ENCODE measurements at regions not wholly inside any gene's neighbourhood (a gene's known extent, or its start where the extent isn't known, plus 50 kb on each side); places are given as distances from the start of the nearest gene placed in this dataset.
"Not testable (repeated sequence)": the region's sequence is repeated elsewhere in the genome, so short reads cannot be mapped to it uniquely, and the experiment has no call there.

DNA sequence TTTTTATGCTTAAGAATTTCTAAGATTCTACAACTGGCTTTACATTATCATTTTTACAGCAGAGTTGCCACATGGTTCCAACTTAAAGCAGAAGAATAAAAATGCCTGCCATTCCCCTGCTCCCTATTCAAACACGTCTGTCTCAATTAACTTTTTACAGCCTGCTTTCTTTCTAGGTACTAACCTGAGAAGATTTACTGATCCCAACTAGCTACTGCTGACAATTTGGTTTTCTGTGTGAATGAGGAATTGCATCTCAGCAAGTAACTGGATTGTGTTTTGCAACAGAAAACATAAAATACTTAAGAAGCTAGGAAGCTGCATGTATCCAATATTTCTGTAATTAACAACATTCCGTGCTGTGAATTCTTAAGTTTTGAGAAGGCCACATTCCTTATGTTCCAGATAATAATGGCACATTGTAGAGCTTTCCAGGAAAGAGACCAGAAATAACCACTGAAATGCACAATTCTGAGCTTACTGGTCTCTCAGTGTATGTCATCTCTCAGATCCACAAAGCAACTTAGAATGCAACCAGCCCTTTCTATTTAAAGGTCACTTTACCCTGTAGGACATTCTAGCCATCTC is 306.8 kb upstream of the NMUR2 start:
- no peak for FAIRE-seq

DNA sequence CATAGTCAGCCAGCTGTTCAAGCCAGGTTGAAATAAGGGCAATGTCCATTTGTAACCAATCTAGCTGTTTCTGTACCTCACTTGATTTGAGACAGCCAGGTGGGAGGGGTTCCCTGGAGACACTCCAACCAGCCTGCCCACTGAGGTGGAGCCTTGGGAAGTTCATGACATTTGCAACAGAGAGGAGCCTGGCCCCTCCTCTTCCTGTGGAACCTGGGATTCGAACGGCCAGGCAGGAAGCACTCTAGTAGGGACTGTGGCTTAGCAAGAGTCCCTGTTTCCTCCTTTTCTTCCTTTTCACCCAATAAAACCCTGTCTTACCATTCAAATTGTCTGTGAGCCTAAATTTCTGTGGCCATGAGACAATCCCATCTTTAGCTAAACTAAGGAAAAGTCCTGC is 312.3 kb upstream of the NMUR2 start:
- no peak for FAIRE-seq

DNA sequence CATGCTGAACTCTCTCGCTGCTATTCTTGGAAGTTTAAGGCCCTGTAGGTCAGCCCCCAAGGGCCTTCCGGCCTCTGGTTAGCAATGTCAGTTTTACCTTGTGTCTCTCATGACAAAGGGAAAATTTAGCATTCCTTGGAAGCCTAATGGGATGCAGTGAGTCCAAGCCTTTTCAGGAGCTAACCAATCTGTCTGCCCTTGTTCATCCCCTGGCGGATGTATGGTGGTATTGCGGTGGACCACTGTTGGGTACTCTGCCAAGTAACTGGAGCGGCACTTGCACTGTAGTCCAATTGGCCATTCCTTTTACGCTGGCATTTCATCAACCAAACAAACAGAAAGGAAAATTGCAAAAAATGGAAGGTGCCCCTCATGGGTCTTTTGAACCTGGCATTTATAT is 318.4 kb upstream of the NMUR2 start:
- no peak for FAIRE-seq

DNA sequence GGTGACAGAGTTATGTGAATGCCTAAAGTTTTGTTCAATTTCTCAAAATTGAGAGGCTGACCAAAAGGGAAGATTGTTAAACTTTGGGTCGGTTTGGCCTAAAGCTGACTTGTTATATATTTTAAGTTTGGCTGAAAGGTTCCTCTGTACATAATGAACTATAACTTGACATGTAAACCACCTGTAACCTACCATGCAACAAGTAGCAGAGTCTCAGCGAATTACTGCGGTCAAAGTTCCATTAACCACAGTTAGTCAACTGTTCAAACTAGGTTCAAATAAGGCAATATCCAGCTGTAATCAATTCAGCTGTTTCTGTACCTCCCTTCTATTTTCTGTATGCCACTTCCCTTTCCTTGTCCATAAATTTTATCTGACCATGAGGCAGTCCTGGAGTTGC is 325.1 kb upstream of the NMUR2 start:
- no peak for FAIRE-seq

DNA sequence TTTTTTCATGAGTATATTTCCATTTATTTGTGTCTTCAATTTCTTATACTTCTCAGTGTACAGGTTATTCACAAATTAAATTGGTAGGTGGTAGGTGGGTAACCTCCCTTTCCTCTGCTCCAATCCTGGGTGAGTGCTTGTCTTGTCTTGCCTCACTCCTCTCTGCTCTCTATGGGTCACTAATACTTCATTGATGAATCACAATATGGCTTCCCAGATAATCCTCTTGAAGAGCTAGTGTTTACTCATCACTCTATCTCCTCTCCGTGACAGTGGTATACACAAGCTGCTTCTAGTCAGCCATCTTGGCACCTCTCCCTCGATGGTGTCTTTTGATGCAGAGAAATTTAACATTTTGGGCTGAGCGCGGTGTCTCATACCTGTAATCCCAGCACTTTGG is 331.8 kb upstream of the NMUR2 start:
- FAIRE-seq = no peak

DNA sequence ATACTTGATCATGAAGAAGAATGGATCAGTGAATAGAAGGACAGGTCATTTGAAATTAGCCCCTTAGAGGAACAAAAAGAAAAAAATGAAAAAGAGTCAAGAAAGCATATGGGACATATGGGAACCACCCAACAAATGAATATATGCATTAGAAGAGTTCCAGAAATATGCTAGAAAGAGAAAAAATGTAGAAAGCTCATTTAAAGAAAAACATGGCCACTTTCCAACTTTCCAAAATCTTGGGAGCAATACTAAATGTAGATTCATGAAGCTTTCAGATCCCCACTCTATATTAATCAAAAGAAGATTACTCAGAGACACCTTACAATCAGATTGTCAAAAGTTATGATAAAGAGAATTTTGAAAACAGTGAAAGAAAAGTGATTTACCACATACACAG is 334.8 kb upstream of the NMUR2 start:
- FAIRE-seq = no peak

DNA sequence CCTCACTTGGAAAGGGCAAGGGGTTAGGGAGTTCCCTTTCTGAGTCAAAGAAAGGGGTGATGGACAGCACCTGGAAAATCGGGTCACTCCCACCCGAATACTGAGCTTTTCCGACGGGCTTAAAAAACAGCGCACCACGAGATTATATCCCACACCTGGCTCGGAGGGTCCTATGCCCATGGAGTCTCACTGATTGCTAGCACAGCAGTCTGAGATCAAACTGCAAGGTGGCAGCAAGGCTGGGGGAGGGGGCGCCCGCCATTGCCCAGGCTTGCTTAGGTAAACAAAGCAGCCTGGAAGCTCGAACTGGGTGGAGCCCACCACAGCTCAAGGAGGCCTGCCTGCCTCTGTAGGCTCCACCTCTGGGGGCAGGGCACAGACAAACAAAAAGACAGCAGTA is 336.0 kb upstream of the NMUR2 start:
- not testable (repeated sequence) for FAIRE-seq

DNA sequence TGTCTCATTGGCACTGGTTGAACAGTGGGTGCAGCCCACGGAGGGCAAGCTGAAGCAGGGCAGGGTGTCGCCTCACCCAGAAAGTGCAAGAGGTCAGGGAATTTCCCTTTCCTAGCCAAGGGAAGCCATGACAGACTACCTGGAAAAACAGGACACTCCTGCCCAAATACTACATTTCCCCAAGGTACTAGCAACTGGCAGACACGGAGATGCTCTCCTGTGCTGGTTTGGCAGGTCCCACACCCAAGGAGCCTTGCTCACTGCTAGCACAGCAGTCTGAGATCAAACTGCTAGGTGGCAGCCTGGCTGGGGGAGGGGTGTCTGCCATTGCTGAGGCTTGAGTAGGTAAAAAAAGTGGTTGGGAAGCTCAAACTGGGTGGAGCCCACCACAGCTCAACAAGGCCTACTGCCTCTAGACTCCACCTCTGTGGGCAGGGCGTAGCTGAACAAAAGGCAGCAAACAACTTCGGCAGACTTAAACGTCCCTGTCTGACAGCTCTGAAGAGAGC is 382.7 kb upstream of the NMUR2 start:
- not testable (repeated sequence) for FAIRE-seq

DNA sequence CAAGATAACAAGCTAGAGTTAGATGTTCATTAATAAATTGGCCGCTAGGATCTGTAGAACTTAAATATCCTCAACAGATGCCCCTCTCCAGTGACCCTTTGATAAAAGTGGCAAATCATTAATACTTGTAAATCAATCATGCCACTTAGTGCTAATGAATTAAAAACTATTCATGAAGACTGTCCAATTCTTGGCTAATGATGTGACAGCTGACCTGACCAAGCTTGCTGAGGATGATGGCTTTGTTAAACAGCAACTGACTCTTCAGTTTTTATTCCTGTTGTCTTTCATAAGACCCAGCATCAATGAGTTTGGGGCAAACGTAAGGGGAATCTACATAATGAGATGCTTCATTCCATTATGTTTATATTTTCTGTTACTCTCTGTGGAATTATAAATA is 396.8 kb upstream of the NMUR2 start:
- no peak for FAIRE-seq

DNA sequence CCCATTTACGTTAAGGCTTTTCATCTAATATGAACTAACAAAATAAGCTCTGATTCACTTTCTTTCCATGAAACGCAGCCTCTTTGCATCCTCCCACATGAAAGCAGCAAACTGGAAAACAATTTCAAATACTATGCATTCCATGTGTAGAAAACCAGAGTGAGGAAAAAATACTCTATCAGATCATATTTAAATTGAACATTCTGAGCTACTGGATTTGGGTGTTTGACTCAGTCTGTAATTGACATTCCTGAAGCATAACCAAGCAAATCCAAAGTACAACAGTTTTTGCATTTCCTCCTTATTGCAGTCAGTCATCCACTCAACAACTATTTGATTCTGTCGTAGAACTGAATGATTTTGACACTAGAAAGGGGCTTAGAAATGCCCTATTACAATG is 399.1 kb upstream of the NMUR2 start:
- FAIRE-seq = no peak

DNA sequence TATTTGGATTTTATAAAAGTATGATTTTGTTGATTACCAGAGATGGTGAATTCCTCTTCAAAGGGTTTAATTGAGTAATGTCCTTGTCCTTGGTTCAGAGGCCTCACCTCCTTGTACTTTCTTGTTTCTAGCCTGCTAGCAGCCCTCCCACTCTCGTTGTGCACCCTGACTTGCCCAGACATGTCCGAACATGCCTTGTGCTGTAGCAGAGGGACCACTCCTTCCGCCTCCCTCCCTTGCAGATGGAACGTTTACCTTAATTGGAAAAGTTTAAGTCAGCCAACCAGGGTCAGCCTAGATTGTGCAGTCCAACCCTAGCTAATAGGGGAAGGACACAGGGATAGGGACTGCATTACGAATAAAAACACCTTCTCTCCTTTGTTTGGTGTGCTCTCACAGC is 406.9 kb upstream of the NMUR2 start:
- no peak for FAIRE-seq

DNA sequence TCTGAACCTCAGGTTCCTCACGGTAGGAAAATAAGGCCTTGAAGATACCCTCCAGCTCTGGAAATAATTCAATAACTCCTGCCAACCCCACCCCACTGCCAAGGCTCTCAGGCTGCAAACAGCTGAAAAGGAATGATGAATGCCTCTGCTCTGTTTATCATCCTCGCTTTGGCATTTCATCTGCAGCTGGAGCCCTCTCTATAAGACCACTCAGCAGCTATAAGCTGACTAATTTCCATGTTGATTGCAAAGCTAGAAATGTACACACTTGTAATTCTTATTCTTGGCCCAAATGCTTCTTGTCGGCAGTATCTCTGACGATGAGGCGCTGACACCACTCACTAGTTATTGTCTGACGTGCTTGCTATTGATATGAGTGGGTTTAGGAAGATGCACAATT is 408.4 kb upstream of the NMUR2 start:
- FAIRE-seq = no peak

DNA sequence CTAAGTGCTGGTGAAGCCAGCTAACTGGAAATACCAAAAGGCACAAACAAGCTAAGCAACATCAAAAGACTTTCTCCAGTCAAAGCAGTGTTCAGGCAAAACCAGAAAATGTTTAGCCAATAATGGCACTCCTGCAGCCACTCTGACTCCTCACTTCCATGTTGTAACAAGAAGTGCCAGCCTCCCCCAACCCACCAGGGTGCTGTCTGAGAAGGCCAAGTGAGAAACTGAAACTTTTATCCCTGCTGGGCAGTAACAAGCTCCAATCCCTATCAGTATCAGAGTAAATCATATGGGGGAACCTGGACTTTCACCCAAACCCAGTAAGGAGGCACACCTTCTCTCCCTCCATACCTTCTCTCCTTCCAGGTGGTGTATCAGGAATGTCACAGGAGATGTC is 414.8 kb upstream of the NMUR2 start:
- FAIRE-seq = no peak

DNA sequence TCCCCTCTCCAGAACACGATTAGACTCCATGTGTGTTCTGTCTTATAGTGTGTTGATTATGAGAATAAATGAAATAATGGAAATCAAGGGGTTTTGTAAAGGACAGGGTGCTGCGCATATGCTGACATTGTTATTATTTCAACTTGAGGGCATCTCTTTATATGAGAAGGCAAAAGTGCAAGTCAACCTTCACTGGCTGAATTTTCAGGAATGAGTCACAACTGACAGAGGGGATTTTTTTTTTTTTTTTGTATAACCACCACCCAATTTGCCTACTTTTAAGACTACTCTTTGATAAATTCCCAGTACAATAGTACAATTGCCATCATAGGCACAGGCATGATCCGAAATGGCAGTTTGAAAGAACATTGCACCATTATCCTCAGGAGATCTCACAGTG is 419.2 kb upstream of the NMUR2 start:
- FAIRE-seq = no peak

DNA sequence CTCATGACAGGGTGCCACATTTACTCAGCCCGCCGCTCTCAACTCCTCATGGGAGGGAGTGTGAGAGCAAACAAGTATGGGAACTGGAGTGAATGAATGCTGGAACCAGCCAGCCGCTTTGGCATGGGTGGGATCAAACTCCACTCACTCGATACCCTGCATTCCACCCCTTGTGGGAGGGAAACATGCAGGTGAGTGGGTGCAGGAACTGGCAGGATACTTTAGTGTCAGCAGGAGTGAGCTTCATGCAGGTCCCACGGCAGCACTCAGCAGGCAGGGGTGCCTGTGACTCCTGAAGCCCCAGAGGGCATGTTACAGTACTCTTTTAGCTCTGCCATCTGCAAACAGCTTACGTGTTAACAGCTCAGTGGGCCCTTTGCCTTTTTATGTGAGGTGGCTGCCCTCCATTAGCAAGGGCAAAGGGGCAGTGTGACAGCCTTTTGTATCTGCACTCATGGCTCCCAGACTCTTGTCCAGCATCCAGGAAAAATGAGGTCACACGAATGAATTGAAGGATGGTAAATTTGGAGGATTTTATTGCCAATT is 433.2 kb upstream of the NMUR2 start:
- FAIRE-seq = no peak

DNA sequence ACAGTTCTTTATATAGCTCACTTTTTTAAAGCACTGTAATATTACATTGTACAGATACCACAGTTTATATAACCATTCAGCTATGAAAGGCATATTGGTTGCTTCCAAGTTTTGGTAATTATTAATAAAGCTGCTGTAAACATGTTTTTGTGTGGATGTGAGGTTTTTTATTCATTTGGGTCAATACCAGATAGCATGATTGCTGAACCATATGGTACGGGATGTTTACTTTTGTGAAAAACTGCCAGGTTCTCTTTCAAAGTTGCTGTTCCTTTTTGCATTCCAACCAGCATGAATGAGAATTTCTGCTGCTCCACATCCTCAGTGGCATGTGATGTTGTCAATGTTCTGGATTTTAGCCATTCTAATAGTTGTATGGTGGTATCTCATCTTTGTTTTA is 439.6 kb upstream of the NMUR2 start:
- no peak for FAIRE-seq

DNA sequence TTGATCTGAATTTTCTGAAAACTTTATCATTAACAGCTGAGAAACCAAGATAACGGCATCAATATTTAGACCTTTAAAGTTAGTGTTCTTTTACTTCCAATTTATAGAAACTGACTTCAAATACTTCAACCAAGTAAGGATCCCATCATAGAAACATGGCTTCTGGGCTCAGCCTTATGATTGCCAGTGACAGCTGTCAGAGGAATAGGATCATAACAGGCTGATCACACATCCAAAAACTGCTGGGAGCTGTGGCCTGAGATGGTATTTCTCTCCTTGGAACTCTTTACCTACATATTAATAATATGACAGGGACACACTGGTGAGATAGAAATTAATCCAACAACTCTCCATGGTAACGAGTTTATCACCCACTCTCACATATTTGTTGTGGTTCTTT is 448.3 kb upstream of the NMUR2 start:
- FAIRE-seq = no peak

DNA sequence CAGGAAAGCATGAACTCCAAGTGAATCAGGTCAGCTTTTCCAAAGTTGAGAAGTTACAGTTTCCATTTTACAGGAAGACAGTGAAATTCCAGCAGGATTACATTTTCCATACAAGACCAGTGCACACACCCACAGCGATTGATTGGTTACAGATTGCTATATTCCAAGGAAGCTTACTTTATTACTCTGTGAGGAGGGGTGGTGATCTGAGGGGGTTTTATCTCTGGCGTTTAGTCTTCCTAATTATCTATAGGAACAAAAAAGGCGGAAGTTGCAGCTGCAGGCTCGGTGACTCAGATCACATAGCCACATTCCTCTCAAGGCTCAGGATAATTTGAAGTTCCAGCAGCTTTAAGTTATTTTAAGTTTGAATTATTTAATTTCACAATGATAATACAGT is 450.4 kb upstream of the NMUR2 start:
- no peak for FAIRE-seq

DNA sequence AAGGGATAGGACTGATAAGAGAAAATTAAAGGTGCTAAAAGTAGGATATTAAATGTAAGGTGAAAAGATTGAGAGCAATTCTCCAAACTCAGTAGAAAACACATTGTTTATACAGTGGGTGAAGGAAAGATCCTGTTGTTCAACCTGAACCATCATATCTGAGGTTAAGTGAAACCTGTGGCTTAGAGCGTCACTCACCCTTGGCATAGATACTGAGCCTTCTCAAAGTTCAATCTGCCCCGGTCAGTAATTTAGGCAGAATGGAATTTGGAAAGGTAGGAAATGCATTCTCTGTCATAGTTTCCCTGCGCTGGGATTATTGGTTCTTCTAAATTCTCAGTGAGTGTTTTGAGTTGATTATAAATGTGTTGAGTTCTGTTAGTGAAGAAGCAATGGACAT is 456.2 kb upstream of the NMUR2 start:
- no peak for FAIRE-seq

DNA sequence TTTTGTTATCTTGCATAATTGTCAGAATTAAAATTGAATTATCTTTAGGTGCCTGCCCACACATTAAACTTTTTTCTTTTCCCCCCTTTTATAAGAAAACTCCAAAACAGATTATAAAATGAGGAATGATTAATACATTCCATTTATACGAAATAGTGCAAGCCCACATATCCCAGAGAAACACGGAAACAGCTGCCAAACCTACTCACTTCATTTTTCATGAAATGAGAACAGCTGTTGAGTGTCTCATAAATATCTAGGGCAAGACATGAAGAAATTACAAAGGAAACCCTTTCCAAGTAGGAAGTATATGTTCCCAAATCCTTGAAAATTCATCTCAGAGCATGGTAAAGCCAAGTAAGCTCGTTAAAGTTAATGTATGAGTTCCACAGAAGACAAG is 459.4 kb upstream of the NMUR2 start:
- FAIRE-seq = no peak

DNA sequence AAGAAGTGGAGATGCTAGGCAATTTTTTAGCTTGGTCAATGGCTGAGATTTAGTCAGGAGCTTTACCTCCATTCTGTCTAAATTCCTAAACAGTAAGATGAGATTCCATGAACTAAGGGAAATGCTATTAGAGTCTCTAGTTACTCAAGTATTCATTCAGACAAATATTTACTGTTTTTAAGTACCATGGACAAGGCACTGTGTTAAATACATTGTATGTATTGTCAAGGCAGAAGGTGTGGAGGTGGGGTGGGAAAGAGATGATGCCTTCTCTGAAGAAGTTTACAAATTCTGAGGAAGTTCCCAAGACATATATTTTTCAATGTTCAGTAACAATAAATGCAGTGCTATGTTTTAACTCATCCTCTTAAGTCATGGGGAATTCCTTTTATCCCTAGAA is 459.9 kb upstream of the NMUR2 start:
- no peak for FAIRE-seq

DNA sequence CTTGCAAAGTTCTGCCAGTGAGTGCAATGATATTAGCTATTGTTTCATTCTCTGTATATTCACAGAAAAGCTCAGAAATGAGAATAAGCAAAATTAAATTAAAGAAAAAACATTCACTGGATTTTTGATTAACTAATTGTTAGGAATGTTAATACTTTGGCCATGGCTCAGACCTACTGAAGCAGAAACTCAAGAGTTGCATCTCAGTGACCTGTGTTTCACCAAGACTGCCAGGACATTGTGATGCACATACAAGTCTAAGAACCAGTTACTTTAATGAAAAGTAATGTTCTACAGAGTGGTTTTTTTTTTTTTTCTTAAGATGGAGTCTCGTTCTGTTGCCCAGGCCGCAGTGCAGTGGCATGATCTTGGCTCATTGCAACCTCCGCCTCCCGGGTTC is 464.9 kb upstream of the NMUR2 start:
- no peak for FAIRE-seq

DNA sequence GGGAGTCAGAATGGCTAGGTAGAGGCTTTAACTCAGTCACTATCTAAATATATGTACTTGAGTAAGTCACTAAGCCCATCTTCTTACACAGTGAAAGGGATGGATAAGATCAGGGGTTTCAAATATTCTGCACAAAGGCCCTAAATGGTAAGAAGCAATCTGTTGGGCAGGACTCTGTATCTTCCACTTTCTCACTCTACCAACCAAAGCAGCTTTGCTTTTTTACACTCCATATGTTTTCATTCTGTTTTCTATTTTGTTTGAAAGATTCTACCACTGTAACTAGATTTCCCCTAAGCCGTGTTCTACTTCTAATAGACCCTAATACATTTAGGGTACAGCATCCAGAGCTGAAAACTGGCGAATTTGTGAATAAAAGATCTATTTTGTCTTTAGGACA is 477.5 kb upstream of the NMUR2 start:
- FAIRE-seq = no peak

DNA sequence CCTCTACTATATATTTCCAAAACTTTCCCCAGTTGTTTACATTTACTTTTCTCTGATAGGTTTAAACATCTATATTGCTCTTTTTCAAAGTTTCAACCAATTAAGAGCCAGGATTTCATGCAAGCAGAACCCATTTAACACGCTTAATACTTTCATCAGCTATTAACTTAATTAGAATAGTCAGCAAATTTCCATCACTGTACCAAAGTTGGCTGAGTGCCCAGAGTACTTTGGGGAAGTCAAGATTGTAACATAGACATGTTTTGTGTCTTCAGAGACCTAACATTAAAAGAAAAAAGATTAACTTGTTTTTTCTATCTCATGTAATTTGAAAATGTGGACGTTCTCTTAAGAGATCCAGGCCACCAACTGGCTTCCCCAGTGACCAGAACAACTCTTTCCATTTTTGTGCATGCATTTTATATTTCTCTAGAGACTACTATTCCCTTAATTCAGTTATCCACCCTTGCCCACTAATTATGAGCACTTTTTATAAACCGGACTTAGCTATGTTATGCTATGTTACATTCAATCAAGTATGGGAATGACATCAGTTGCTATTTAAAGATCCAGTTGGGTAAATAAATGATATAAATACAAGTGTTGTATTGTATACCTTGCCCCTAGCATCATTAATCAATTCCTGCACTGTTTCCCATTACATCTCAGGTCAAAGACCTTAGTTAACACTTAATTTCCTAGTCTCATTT is 478.1 kb upstream of the NMUR2 start:
- FAIRE-seq = no peak

DNA sequence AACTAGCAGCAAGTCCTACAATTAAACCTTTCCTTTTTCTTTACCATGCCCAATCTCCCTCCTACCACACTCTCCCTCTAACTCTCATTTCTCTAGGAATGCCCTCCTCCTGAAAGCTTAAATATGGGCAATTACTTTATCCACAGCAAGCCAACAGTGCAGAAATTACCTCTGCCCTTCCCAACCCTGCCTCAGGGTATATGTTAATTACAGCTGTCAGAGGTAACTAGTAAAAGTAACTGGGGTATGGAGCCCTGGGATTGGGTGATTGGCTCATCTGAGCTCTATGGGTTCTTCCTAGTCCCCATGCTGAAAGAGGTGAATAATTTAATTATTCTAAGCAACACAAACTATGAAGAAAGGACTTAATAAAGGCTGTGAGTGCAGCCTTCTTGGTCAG is 478.9 kb upstream of the NMUR2 start:
- FAIRE-seq = no peak
